T1000 (cell line): ENCODE measurements at regions not wholly inside any gene's neighbourhood (a gene's known extent, or its start where the extent isn't known, plus 50 kb on each side); places are given as distances from the start of the nearest gene placed in this dataset.
"Not testable (repeated sequence)": the region's sequence is repeated elsewhere in the genome, so short reads cannot be mapped to it uniquely, and the experiment has no call there.

Source experiments
- DNase-seq: peaks from one replicate; lab custom pipeline; 2025; ENCODE audit warnings: mixed read lengths; lab: John Stamatoyannopoulos, UW

DNA sequence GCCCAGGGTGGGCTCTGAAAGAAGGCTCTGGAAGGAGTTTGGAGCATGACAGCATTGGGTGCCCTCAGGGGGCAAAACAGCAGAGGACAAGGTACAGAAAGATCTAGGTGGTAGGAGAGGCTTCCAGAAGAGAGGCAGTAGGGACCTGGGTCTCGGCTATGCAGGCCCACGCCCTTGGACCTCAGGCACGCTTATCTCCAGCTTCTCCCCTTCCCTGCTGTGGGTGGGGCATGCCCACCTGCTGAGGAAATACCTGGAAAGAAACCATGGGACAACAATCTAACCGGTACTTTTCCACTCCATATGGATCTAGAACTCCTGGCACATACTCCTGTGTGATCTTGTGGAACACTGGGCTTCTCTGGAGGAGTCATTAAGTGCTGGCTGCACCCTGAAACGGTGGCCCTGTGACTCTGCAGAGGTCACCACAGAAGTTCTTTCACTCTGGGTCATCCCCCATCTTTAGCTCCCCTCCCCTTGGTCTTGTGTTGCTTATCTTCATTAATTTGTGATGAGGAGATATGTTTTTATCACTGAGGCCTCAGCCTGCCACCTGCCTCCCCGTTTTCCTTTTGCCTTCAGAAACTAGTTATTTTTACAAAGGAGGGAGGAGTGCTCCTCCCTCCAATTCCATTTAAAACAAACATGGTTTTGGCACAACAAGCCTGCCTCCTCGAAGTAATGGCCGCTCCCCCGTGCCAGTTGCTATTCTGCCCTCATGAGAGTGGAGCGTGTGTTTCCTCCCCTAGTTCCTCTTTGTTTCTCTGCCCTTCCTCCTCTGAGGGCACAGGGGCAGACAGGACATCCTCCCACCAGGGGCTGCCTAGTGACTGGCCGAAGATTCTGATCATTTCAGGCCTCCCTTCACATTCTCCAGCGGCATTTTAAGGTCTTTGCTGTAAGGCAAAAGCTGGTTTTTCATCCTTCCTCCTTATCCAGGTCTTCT, 78.0 kb upstream of the ATP5PO start:
- no peak for DNase-seq

DNA sequence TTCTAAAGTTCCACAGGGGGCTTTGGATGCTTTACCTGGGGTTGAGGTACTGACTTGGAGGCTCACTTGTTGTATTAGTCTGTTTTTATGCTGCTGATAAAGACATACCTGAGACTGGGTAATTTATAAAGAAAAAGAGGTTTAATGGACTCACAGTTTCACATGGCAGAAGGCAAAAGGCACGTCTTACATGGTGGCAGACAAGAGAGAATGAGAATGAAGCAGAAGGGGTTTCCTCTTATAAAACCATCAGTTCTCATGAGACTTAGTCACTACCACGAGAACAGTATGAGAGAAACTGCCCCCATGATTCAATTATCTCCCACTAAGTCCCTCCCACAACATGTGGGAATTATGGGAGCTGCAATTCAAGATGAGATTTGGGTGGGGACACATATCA, 76.8 kb upstream of the ATP5PO start:
- DNase-seq: not testable (repeated sequence)

DNA sequence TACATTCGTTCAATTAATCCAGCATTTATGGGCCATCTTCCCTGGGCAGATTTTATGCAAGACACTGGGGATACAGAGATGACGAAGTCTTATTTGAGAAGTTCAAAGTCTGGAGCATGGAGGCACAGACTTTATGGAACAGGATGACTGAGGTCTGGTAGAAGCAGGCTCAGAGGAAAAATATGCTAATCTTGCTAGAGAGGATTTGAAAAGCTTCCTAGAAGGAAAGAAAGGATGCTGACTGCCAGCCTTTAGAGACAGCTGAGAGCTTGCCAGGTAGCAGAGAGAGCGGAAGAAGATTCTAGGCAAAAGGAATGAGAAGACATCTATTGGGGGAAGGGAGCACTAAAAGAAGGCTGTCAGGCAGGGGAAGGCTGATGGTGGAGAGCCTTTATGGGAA, 75.5 kb upstream of the ATP5PO start:
- DNase-seq: no peak

DNA sequence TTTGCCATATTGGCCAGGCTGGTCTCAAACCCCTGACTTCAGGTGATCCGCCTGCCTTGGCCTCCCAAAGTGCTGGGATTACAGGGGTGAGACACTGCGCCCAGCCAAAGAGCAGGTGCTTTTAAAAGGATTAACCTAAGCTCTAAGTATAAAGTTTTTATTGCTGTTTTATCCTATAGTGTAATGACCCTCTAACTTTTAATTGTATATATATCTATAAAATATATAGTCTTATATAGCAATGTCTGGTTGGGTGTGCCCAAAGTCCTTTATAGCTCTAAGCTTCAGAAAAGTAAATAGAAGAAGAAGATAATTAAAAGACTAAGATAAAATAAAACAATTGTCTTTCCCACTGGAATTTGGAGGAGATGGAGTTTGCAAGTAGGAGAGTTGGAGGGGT, 73.8 kb upstream of the ATP5PO start:
- no peak for DNase-seq

DNA sequence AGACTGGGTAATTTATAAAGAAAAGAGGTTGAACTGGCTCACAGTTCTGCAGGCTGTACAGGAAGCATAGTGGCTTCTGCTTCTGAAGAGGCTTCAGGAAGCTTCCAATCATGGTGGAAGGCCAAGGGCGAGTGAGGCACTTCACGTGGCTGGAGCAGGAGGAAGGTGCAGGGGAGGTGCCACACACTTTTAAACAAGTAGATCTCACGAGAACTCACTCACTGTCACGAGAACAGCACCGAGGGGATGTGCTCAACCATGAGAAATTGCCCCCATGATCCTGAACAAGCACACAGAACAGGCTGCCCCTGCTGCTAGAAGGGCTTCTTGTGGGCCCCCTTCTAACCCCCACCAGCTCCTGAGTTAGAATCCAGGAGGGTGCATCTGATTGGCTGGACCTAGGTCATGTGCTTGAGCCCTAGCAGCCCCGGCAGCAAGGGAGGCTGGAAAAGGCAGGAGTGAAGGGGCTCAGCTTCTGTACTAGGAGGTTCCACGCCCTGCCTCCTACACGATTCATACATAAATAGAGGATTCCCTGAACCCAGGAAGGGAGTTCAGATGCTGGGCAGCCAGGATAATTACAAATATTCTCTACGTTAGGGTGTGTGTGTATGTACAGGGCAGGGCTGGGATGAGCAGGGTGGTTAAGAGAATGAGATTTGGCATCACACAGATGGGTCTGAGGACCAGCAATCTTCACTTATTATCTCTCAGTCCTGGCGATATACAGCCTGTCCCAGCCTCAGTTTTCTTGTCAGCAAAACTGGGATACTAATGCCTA, 72.8 kb upstream of the ATP5PO start:
- DNase-seq: no peak

DNA sequence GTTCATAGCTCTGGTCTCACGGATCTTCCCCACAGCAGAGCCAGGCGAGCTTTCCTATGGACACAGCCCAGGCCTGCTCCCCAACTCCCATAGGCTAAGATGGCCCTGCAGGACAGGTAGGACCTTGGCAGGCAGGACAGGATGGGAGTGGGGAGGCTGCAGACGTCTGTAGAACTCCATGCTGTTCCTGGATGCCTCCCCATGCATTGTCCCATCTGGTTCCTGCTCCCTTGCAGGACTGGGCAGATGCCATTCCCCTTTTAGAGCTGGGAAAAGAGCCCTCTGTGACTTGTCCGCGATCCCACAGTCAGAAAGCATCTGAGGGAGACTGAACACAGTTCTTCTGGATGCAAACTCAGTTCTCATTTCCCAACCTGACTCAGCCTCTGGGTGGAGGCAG, 71.9 kb upstream of the ATP5PO start:
- DNase-seq: no peak

DNA sequence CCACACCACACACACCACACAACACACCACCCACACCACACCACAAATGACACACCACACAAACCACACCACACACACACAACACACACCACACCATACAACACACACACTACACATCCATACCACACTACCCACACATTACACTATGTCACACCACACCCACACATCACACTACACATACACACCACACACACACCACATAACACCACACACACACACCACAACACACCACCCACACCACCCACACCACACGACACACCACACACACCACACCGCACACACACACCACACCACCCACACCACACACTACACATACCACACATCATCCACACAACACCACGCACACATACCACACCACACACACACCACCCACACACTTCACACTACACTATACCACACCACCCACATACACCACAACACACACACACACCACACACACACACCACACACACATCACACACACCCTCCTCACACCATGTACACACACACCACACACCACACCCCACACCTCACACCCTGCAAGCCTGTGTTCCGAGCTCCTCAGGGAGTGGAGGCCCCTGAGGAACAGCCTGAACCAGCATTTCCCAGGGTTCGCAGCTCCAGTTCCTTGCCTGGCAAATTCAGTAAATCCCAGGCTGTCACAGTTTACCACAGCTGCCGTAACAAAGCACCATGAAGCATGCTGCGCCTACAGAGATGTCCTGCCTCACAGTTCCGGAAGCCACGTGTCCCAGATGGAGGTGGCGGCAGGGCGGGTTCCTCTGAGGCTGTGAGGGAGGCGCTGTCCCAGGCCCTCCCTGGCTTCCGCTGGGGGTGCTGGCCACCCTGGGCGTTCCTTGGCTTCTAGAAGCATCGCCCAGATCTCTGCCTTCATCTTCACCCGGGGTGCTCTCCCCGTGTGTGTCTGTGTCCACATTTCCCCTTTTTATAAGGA, 69.8 kb upstream of the ATP5PO start:
- no peak for DNase-seq

DNA sequence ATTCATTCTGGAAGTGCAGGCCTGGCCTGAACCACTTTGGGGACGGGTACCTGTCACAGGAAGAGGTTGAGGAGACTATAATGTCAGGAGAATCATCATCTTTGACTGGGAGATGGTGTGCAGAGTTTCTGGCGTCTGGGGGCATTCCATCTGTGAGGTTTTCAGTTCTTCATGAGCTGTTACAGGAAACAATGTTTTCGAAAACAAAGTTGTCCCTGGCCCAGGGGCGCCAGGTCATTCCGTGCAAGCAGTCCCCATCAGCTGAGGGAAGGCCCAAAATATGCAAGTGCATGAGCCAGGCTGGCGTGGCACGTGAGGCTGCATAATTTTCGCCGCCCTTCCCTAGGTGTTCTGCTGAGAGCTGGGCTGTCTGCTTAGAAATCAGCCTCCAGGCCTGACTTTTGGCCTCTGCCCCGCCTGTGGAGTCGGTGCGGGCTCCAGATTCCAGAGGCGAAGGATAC, 68.4 kb upstream of the ATP5PO start:
- no peak for DNase-seq

DNA sequence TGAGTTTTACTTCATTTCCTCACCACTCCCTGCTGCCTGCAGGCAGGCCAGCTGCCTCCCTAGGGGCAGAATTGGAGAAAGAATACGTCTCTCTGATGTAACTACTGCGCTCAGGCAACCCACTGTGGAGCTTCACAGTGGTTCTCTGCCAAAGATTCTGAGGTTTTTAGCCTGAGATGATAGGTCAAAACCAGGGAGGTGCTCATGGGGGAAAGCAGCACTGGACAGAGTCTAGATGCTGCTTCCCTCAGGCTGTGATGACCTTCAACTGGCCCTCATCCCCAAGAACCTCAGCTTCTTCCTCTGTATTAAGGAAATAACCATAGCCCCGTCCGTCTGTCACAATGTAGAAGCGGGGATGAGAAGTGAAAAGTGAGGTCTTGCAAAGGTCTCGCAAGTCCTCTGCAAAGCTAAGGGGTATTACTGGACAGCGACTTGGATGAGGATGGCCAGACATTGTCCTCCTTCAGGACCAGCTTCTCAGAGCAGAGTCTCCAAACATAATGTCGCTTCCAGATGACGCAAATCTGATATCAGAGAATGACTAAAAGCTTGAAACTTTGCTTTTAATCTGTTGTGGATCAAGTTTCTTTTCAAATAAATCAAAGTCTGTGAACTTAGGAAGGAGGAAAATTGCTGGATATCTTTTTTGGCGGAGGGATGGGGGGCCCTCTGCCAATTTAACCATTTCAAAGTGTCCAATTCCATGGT, 65.9 kb upstream of the ATP5PO start:
- DNase-seq: no peak

DNA sequence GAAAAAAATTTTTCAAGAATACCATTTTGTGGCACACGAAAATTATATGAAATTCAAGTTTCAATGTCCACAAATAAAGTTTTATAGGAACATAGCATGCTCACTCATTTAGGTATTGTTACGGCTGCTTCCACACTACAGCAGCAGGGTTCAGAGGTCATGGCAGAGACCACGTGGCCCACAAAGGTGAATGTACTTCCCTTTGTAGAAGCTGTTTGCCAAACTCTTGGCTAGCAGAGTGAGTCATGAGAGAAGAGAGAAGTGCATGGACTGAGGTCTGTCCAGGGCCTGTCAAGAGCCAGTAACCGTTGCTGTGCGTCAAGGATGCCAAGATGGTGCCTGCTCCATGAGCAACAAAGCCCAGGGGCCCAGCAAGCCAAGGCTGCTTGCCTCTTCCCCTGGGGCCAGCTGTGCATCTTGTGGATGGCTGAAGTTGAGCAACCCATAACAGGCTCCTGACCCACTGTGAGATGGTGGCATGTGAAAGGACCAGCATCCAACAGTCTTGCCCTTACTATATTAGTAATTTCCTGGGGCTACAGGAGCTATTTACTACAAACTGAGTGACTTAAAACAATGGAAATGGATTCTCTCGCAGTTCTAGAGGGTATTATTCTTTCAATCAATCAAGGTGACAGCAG, 64.8 kb upstream of the ATP5PO start:
- no peak for DNase-seq

DNA sequence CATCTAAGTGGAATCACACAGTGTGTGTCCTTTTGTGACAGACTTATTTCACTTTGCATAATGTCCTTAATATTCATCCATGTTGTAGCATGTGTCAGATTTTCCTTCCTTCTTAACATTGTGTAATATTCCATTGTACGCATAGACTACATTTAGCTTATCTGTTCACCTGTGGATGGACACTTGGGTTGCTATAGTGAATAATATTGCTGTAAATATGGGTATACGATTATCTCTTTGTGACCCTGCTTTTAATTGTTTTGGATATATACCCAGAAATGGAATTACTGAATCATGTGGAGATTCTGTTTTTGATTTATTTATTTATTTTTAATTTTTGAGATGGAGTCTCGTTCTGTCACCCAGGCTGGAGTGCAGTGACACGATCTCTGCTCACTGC, 63.0 kb upstream of the ATP5PO start:
- no peak for DNase-seq

DNA sequence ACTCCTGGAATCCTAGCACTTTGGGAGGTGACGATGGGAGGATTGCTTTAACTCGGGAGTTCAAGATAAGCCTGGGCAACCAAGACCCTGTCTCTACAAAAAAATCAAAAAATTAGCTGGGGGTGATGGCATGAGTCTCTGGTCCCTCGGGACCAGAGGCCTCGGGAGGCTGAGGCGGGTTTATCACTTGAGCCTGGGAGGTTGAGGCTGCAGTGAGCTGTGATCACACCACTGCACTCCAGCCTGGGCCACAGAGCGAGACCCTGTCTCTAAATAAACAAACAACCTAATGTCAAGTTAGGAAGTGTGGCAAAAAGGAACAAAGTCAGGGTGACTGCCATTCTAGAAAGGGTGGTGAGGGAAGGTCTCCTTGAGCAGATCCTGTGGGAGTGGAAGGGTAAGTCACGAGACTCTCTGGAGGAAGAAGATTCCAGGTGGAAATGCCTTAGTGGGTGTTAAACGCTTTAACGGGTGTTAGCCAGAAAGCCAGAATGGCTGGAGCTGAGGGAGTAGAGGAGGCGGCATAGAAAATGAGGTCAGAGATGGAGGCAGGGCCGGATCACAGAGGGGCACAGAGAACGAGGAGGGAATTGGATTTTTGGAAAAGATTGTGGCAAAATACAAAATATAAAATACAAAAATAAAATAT, 62.2 kb upstream of the ATP5PO start:
- no peak for DNase-seq

DNA sequence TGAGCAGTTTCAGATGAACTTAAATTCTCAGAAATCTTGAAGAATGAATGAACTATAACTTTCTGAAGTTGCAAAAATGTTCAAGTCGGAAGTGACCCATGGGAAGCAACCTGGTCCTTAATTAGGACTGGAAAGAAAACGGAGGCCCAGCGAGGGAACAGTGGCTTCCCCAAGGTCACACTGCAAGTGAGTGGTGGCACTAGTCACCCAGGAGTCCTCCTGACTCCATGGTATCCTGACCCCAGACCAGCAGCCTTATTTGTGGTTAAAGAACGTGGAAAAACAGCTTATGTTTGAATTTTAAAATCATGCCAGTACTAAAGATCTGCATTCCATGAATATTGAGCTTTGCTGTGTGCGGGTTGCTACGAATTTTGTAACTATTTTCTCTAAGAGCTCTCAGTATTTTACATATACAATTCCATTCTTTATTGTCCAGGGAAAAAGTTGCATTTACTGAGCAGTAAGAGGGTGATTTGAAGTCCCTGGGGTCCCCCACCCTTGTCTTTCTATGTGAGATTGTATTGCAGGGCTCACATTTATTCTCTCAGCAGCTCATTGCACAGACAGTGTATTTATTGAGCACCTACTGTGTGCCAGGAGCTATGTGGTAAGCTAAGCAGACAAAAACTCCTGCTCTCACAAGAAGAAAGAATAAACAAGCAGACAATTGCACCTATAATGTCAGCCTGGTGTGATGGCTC, 61.6 kb upstream of the ATP5PO start:
- no peak for DNase-seq

DNA sequence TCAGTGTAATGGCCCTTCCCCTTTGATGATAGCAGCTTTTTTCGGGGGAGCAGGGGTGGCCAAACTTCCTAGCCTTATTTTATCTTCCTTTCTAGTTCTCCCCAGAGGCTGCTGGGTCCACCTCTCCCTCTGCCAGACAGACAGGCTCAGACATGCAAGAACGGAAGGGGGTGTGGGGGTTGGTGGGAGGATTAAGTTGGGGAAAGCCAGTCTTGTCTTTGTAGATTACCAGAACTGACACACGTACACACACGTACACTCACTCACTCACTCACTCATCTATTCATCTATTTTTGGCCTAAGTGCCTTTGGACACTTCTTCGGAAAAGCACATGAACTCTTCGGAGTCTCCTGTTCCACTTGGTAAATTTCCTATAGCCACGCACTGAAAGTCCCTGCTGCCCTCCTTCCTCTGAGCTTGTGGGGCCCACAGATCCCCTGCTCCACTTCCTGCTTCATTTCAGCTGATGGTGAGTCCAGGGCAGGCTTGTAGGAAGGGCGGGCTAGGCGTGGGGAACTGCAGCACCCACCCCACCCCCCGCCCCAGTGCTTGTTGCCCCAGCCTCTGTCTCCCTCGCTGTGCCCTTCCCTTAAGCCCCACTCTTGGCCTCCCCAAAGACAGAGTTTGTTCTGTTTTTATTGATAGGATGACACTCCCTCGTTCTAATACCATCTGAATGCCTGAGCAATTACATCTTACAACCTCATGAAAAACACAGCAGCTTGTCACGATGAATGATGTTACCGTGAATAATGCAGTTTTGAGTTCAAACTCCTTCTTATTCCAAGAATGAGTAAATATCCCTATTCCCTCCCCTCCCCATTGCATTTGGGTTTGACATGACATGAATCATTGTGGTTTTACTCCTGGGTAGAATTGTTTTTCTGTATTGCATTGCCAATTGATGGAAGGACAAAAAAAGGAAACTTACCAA, 60.7 kb upstream of the ATP5PO start:
- peak; percentile 64 for DNase-seq

DNA sequence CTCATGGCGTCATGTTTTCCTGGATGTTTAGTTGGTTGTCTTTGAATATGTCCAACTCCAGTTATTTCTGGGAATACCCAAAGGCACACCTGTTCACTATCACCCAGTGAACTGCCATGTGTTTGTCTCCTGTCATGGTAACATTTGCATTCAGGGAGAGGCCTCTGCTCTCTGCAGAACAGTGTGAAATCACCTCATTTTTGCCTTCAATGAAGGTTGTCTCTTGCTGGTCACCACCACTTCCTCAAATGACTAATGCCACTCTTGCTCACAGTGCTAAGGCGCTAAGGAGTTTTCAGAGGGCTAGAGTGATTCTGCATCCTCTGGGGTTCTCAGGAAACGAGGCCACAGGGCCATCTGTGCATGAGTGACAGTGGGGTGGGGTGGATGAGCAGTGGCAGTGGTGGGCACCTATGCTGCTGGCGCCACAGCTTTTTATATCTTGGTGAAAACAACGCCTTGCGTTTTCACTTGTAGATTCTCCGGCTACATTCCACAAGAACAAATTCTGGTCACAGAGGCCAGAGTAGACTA, 60.0 kb upstream of the ATP5PO start:
- DNase-seq: no peak

DNA sequence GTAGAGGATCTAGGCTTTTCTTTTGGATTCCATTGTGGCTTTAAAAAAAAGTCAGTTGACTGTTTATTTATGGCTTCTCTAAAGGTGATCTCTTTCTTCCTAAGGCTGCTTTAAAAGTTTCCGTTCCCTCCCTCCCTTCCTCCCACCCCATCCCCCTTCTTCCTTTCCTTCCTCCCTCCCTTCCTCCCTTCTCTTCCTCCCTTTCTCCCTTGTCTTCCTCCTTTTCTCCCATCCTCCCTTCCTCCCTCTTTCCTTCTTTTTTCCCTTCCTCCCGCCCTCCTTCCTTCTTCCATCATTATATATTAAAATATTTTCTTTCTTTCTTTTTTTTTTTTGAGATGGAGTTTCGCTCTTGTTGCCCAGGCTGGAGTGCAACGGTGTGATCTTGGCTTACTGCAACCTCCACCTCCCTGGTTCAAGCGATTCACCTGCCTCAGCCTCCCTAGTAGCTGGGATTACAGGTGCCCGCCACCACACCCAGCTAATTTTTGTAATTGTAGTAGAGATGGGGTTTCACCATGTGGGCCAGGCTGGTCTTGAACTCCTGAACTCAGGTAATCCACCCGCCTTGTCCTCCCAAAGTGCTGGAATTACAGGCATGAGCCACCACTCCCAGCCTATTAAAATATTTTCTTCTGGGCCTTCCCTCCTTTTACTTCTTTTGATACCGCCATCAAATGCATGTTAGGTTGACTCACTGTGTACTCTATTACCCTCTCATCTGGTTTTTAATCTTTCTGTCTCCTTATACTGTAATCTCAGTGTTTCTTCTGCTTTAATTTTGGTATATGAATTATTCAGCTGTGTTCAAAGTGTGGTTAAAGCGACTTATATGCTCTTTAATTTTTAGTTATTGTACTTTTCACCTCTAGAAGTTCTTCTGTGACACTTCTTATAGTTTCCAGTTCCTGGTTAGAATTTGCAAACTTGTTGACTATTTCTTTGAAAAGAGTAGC, 59.2 kb upstream of the ATP5PO start:
- no peak for DNase-seq

DNA sequence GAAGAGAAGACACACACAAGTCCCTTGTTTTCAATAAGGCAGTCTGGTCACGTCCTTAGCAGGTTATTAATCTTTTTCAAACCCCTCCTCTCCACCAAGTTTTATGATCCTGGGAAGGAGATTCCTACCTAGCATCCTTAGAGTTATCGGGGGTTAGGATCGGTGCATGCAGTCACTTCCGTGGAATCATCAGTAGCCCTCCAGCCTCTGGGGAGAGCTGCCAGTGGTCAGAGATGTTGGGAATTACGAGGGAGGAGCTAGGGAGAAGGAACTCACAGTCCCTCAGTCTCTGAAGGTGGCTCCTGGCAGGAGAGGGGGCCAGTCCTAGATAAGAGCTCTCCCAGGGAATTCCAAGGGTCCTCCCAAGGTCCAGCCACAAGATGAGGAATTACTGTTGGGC, 57.7 kb upstream of the ATP5PO start:
- DNase-seq: no peak
